Activated T-cell treated with anti-CD3 and anti-CD28 coated beads for 48 hours (primary cell): ENCODE measurements at regions not wholly inside any gene's neighbourhood (a gene's known extent, or its start where the extent isn't known, plus 50 kb on each side); places are given as distances from the start of the nearest gene placed in this dataset.

Source experiments
- DNase-seq: peaks from one replicate; pipeline ENCODE4 v3.0.0-alpha.2; 2020; ENCODE audit warnings: low read depth

DNA sequence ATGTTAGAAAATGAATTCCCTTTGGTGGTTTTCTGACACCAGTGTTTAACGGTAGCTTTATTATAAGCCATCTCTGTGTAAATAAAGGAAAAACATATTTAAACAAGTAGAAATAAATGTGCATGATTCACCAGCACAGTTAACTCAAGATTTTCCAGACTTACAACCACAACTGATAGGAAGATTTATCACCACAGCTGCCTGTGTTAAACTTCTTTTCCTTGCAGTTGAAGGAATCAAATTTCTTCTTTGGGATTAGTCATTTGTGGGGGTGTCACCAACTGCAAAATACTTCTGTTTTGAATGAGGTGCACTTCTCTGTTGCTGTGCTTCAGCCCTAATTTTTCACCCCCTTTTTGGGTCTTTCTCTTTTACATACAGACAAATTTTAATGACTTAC is 128.1 kb upstream of the STK26 start:
- no peak for DNase-seq

DNA sequence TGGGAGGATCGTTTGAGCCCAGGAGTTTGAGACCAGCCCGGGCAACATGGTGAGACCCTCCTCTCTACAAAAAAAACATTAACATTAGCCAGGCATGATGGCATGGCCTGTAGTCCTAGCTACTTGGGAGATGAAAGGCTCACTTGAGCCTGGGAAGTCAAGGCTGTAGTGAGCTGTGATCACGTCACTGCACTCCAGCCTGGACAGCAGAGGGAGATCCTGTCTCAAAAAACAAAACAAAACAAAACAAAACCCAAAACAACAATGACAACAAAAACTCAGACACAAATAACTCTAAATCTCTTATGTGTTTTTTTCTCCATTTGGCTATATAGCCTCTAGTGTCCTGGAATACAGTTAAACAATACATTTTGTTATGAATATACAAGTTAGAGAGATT is 127.3 kb upstream of the STK26 start:
- DNase-seq = no peak

DNA sequence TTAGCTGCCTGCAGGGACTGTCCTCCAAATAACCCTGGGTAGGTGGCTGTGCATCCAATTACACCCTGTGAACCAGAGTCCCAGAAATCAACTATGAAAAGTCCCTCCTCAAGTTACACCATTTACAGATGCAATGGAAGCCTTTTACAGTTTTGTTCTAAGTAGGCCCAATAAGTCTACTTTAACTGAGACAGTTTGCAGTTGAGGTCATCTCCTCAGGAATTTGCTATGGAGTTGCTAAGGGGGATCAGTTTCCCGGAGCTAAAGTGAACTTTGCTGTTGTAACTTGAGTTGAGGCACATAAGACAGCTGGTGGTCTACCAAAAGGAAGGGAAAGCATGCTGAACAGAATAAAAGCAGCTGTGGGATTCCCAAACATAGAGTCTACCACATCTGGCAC is 121.6 kb upstream of the STK26 start:
- no peak for DNase-seq

DNA sequence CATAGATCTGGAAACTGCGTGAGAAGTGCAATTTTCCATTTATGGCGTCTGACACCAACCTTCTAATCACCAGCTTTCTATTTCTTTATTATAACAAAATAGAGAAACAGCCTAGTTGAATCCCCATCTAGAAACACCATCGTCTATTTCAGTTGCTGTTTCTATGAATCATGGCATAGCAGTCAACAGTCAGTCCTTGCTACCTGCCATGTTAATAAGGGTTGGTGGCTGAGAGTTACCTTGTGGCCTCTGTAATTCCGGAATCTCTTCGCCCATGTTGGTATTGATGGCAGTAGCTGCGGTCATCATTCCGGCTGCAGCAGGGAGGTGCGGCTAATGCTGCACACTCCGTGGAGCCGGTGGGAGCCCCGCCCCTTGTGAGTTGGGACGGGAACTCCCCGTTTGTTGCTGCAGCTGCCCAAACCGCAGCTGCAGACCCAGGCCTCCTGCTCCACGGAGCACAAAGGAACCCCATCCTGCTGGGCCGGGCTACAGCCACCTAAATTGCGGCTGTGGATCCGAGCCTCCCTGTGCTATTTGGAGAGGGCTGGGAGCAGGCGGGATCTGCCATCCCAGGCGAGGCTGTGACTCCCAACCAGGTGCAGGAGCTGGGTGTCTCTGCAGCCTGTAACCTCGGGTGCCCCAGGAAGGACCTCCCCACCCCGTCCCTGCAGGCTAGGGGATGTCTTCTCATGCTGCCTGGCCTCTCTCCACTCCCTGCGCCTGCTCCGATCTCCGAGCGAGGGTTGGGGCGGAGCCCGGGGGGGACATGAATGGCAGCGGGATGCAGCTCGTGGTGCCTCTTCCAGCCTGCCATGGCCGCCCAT is 115.4 kb upstream of the STK26 start:
- no peak for DNase-seq

DNA sequence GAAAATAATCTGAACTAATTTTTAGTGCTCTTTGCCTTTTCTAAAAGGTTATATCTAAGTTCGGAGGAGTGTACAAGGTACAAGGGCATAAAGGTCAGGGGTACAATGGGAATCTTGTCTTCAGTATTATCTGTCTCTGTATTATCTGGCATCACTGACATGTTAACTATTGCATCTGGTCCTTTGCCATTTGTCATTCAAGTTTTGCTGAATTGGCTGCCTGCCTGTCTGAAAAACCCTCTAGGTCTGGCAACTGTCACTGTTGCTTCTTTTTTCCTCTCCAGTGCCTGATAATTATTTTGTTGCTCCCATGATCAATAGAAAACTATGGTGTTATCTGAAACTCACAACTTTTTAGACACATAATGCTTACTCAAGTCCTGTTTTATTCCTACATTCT is 112.5 kb upstream of the STK26 start:
- DNase-seq = no peak

DNA sequence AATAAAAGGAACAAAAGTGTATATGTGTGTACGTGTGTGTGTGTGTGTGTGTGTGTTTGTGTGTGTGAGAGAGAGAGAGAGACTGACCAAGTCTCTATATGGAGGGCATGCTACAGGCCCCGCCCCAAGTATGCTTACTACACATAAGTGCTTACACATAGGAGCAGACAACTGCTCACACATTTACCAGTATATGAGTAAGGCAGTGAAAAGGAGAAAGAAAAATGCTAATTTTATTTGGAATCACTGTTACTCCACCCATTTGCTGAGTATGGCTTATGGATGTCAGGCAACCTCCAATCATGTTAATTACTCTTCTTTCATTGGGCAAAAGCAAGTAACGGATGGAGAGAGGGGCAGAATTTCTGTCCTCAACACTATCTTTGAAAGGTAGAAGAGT is 107.6 kb upstream of the STK26 start:
- no peak for DNase-seq

DNA sequence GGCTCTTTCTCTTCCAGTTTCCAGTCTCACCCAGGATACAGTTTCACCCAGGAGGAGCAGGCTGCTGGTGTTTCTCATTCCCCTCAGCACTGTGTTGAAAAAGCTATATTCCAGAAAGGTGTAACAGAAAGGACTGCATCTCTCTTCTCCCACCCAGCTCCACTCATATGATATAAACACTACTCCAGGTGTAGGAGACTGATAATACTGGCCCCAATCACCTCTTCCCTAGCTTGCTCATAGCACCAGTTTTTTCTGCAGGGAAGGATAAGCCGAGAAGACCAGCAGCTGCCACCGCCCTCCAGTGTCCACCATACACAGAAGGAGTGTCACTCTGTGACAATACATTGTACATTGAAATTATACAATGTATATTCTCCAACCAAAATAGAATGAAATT is 105.5 kb upstream of the STK26 start:
- no peak for DNase-seq

DNA sequence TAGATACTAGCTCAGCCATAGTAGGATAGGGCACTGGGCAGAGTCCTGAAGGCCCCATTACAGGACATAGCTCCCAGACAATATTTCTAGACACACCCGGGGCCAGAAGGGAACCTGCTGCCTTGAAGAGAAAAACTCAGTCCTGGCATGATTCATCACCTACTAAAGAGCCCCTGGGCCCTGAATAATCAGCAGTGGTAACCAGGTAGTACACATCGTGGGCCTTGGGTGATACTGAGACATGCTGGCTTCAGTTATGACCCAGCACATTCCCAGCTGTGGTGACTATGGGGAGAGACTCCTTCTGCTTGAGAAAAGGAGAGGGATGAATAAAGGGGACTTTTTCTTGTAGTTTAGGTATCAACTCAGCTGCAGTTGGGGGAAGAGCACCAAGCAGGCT is 104.3 kb upstream of the STK26 start:
- DNase-seq = no peak

DNA sequence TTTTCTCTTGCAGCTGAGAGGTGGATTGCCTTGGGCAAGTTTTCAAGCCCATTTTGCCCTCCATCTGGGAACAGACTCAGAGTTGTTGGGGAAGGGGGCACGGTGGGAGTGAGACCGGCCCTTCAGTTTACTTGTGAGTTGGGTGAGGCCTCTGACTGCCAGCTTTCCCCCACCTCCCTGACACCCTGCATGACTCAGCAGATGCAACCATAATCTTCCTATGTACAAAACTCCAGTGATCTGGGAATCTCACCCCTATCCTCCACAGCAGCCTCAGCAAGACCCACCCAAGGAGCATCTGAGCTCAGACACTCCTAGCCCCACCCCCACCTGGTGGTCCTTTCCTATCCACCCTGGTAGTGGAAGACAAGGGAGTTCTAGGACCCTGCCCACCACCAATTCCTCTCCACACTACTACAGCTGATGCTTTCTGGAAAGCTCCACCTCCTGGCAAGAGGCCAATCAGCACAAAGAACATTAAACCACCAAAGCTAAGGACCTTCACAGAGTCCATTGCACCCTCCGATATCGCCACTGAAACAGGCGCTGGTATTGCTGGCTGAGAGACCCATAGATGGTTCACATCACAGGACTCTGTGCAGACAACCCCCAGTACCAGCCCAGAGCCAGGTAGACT is 99.4 kb upstream of the STK26 start:
- DNase-seq = no peak

DNA sequence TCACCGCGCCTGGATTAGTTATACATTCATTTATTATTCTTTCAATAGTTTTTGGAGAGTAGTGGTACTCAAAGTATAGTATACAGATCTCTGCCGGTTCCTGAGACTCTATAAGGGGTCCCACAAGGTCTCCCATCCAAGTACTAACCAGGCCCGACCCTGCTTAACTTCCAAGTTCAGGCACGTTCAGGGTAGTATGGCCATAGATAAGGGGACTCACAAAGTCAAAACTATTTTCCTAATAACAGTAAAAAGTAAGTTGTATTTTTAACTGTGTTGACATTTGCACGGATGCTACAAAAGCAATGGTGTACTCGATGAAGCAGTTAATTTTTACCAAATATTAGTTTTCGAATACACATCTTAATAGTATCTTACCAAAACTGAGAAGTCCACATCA is 84.4 kb upstream of the STK26 start:
- no peak for DNase-seq

DNA sequence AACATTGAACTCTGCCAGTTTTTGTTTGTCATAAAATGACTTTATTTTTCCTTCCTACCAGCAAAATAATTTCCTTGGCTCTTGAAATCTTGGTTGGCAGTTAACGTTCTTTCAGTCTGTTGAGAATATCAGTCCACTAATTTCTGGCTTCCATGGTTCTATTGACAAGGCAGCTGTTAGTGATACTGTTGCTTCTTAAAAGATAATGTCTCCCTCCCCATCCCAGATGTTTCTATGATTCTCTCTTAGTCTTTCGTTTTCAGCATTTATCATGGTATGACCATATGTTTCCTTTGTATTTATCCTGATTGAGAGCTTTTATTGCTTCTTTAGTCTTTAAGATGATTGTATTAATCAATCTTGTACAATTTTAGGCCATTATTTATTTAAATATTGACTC is 81.1 kb upstream of the STK26 start:
- DNase-seq = no peak

DNA sequence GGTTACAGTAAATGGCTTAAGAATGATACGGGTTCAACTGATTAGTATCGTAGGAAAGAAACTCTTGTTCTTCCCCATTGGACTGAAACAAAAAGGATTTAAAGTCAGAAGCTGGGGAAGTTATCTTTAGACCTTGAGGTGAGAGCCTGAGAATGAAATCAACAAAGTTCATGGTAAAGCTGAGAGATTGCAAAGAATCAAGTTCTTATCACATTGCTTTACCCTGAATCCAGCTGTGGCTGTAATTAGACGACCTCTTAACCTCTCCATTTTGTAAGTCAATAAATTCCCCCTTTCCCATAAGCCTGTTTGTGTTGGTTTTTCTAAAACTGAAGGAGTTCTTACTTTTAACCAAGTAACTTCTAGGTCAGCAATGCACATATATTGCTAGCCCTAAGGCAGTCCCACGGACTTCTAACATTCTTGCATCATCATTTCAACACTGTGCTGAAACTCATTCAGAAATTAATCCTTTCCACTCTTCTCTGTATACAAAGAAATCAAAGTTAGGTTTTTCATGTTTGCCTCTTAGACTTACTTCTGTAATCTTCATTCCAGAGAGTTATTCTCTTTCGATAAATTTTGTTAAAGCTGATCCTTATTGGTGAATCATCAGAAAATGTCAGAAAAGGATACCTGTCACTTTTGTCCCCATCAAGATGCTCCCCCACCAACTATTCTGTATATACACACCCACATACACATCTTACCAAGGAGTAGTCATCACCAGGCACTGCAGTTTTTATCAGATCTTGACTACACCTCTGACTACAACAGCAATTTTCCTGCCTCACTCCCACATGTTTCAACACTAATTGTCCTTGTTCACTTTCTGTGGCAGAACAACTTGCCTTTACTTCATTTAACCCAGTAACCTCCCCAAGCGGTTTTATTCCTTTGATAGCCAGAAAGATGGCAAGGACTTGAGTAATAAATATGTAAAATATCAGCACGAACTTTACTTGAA is 77.9 kb upstream of the STK26 start:
- DNase-seq = no peak

DNA sequence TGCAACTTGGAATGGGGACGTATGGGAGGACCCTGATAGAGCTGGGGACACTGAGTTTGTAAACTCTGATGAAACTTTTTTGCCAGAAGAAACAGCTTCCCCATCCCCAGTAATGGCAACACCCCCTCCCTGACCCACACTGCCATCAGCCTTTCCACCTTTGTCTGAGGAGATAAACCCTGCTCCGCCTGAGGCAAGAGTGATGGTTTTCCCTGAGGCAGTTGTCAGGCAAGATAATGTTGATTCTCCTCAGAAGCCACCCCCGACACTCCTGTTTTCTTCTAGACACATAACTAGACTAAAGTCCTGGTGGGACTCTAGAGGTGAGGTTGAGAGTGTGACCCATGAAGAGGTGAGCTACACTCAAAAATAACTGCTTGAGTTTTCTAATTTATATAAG is 71.9 kb upstream of the STK26 start:
- DNase-seq = no peak

DNA sequence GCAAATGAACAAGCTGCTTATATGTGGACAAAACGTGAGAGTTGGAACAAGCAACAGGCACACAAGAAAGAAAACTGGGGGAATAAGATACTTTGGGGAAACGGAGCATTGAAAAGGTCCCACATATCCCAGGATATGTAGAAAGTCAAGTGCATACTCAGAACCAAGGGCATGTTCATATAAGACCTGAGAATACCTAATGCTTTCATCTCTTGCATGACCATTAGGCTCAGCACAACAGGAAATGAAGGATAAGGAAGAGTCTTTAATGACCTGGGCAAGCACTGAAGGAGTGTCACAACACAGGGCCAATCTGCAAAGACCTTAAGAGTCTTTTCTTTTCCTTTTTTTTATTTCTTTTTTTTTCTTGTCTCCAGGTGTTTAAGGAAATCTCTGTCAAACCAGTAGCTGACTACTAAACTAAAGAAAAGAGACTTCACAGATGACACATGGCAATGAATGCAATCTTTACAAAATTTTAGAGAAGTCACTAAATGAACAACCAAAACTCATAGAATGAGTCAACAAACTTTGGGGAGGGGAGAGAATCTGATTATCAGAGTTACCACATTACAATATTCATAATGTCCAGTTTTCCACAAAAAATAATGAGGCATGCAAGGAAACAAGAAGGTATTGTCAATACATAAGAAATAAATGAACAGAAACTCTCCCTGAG is 67.9 kb upstream of the STK26 start:
- DNase-seq = no peak

DNA sequence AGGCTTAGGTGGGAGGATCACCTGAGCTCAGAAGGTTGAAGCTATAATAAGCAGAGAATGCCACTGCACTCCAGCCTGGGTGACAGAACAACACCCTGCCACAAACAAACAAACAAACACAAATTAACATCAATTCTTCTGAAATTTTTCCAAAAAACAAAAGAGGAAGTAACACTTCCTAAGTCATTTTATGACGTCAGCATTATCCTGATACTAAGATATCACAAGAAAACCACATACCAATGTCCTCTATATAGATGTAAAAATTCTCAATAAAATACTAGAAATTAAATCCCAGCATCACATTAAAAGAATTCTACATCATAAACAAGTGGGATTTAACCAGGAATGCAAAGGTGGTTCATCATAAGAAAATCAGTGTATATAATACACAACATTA is 64.4 kb upstream of the STK26 start:
- DNase-seq = no peak

DNA sequence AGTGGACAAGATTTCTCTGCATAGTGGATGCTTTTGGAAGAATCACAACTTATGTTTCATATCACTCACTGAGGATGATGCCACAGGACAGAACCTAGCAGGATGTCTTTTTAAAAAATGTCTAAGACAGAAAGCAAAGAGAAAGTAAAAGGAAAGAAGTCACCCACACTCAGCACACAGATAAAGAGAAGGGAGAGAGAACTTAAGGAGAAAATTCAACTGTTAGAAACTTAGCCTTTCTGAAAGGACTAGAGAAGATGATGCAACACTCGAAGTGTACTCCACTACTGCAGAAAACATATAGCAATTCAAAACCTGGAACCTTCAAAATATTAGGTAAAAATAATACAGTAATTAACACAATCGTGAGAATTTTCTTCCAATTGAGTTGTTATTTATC is 52.8 kb upstream of the STK26 start:
- no peak for DNase-seq
